ENCODE measurements at regions not wholly inside any gene's neighbourhood (a gene's known extent, or its start where the extent isn't known, plus 50 kb on each side); places are given as distances from the start of the nearest gene placed in this dataset.

DNA sequence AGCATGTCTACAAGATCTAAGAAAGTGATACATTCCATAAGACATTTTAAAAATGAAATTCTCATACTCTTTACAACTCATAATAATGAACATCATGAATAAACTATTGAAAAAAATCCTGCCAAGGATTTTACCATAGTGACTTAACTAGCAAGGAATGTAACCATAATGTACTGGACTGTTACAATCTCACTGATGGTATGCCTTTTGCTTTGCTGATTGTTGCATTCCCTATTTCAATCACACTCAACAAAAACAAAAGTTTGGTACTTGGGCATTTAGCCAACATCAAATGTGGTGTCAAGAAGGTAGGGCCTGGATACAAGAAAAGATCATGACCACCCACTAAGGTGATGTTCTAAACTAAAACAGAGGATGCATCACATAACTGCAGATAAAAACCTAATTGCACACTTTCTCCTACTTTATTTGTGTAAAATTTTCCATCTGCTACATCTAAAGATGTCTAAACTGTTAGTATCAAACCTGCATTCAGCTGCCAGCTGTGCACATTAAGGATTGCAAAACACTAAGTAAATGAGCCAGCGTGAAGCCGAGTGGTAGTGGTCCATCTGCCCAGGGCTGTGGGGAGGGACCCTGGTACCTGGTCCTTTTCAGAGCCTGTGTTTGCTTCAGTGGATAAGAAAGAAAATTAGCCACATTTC lies 564.4 kb downstream of the ZEB2 start:
- TF ChIP-seq FOXA2 (IDR thresholded peaks at IDR 0.05) = no peak
- TF ChIP-seq, protein P1, sequence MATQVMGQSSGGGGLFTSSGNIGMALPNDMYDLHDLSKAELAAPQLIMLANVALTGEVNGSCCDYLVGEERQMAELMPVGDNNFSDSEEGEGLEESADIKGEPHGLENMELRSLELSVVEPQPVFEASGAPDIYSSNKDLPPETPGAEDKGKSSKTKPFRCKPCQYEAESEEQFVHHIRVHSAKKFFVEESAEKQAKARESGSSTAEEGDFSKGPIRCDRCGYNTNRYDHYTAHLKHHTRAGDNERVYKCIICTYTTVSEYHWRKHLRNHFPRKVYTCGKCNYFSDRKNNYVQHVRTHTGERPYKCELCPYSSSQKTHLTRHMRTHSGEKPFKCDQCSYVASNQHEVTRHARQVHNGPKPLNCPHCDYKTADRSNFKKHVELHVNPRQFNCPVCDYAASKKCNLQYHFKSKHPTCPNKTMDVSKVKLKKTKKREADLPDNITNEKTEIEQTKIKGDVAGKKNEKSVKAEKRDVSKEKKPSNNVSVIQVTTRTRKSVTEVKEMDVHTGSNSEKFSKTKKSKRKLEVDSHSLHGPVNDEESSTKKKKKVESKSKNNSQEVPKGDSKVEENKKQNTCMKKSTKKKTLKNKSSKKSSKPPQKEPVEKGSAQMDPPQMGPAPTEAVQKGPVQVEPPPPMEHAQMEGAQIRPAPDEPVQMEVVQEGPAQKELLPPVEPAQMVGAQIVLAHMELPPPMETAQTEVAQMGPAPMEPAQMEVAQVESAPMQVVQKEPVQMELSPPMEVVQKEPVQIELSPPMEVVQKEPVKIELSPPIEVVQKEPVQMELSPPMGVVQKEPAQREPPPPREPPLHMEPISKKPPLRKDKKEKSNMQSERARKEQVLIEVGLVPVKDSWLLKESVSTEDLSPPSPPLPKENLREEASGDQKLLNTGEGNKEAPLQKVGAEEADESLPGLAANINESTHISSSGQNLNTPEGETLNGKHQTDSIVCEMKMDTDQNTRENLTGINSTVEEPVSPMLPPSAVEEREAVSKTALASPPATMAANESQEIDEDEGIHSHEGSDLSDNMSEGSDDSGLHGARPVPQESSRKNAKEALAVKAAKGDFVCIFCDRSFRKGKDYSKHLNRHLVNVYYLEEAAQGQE (IDR thresholded peaks at IDR 0.05) = no peak
- no peak for TF ChIP-seq JUND (IDR thresholded peaks at IDR 0.05)
- no peak for TF ChIP-seq HNF4A (conservative IDR thresholded peaks at IDR 0.05)
- TF ChIP-seq RAD21 (IDR thresholded peaks at IDR 0.05) = no peak
- no peak for TF ChIP-seq HNF4G (IDR thresholded peaks at IDR 0.05)
- TF ChIP-seq GABPA (IDR thresholded peaks at IDR 0.05 in 1 of 2, conservative IDR thresholded peaks at IDR 0.05 in 1 of 2) = no peak
- TF ChIP-seq, protein P2, sequence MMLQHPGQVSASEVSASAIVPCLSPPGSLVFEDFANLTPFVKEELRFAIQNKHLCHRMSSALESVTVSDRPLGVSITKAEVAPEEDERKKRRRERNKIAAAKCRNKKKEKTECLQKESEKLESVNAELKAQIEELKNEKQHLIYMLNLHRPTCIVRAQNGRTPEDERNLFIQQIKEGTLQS (IDR thresholded peaks at IDR 0.05) = no peak
- TF ChIP-seq, protein P3, sequence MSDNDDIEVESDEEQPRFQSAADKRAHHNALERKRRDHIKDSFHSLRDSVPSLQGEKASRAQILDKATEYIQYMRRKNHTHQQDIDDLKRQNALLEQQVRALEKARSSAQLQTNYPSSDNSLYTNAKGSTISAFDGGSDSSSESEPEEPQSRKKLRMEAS (IDR thresholded peaks at IDR 0.05) = no peak
- no peak for TF ChIP-seq RXRA (IDR thresholded peaks at IDR 0.05)
- Histone ChIP-seq H3K27ac (ENCODE audit: low read depth in 1 of 2, low read length in 2 of 2) (no peak overlapping the region), H3K9me3 (ENCODE audit: control insufficient read depth in 4 of 4, low read length in 3 of 4) (no peaks in the 10 kb centered on the region), H3K36me3 (ENCODE audit: control insufficient read depth in 4 of 4, insufficient read depth in 3 of 4, low read depth in 1 of 4, low read length in 3 of 4) (no peaks in the 10 kb centered on the region), H3K9ac (ENCODE audit: low read depth in 1 of 2, low read length in 2 of 2) (no peak overlapping the region), H3K4me1 (ENCODE audit: control insufficient read depth in 4 of 4, insufficient read depth in 4 of 4, low read length in 3 of 4) (no peaks in the 10 kb centered on the region), H3K4me3 (ENCODE audit: low read depth in 1 of 3, low read length in 3 of 3) (no peak overlapping the region), H3K27me3 (ENCODE audit: control insufficient read depth in 4 of 4, insufficient read depth in 4 of 4, low read length in 3 of 4) (no peaks in the 10 kb centered on the region)
- 91% methylated on average over 2 of the region's 2 CpGs for WGBS
- no peak for DNase-seq (ENCODE audit: low spot score)

DNA sequence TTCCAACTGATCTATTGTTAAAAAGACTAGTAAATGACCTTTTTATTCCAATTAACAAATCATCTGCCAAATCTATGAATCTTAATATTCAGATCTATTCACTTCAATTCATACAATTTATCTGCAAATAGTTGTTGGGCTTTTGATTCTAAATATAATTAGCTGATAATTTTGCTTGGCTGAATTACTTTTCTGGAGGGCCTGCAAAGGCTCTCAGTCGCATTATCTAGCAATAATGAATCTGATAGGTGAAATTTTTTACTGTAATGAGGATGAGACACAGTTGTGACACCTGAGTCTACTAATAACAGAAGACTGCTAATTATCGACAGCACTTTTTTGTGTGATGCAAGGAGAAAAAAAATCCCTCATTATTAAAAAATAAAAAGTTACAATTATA lies 565.1 kb downstream of the ZEB2 start:
- Histone ChIP-seq H3K4me1 (ENCODE audit: control insufficient read depth in 4 of 4, insufficient read depth in 4 of 4, low read length in 3 of 4) (no peaks in the 10 kb centered on the region), H3K27ac (ENCODE audit: low read depth in 1 of 2, low read length in 2 of 2) (no peak overlapping the region)
- 94% methylated on average over 2 of the region's 2 CpGs for WGBS

More for the DNA sequence above, 565.1 kb downstream of the ZEB2 start:
- no peak overlapping the region for H3K4me3 ChIP-seq (ENCODE audit: low read depth in 1 of 3, low read length in 3 of 3)
- H3K9me3 ChIP-seq (ENCODE audit: control insufficient read depth in 4 of 4, low read length in 3 of 4) = no peaks in the 10 kb centered on the region
- no peaks in the 10 kb centered on the region for H3K27me3 ChIP-seq (ENCODE audit: control insufficient read depth in 4 of 4, insufficient read depth in 4 of 4, low read length in 3 of 4)
- H3K9ac ChIP-seq (ENCODE audit: low read depth in 1 of 2, low read length in 2 of 2) = no peak overlapping the region
- no peak for DNase-seq (ENCODE audit: low spot score)
- TF ChIP-seq SP1 (IDR thresholded peaks at IDR 0.05) (no peak), FOXA2 (IDR thresholded peaks at IDR 0.05) (no peak), JUND (IDR thresholded peaks at IDR 0.05) (no peak), NR2F2 (IDR thresholded peaks at IDR 0.05) (no peak), HNF4A (conservative IDR thresholded peaks at IDR 0.05) (no peak), FOXA1 (IDR thresholded peaks at IDR 0.05) (no peak), RXRA (IDR thresholded peaks at IDR 0.05) (no peak), HNF4G (IDR thresholded peaks at IDR 0.05) (no peak), YY1 (IDR thresholded peaks at IDR 0.05) (no peak), EGR1 (IDR thresholded peaks at IDR 0.05; ENCODE audit: low read depth in 2 of 2) (no peak), TAF1 (conservative IDR thresholded peaks at IDR 0.05) (no peak), RAD21 (IDR thresholded peaks at IDR 0.05) (no peak), GABPA (IDR thresholded peaks at IDR 0.05 in 1 of 2, conservative IDR thresholded peaks at IDR 0.05 in 1 of 2) (no peak)
- TF ChIP-seq, protein P4, sequence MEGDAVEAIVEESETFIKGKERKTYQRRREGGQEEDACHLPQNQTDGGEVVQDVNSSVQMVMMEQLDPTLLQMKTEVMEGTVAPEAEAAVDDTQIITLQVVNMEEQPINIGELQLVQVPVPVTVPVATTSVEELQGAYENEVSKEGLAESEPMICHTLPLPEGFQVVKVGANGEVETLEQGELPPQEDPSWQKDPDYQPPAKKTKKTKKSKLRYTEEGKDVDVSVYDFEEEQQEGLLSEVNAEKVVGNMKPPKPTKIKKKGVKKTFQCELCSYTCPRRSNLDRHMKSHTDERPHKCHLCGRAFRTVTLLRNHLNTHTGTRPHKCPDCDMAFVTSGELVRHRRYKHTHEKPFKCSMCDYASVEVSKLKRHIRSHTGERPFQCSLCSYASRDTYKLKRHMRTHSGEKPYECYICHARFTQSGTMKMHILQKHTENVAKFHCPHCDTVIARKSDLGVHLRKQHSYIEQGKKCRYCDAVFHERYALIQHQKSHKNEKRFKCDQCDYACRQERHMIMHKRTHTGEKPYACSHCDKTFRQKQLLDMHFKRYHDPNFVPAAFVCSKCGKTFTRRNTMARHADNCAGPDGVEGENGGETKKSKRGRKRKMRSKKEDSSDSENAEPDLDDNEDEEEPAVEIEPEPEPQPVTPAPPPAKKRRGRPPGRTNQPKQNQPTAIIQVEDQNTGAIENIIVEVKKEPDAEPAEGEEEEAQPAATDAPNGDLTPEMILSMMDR (IDR thresholded peaks at IDR 0.05; ENCODE audit: low read depth, low read length, missing input control) = no peak
- TF ChIP-seq, protein P5, sequence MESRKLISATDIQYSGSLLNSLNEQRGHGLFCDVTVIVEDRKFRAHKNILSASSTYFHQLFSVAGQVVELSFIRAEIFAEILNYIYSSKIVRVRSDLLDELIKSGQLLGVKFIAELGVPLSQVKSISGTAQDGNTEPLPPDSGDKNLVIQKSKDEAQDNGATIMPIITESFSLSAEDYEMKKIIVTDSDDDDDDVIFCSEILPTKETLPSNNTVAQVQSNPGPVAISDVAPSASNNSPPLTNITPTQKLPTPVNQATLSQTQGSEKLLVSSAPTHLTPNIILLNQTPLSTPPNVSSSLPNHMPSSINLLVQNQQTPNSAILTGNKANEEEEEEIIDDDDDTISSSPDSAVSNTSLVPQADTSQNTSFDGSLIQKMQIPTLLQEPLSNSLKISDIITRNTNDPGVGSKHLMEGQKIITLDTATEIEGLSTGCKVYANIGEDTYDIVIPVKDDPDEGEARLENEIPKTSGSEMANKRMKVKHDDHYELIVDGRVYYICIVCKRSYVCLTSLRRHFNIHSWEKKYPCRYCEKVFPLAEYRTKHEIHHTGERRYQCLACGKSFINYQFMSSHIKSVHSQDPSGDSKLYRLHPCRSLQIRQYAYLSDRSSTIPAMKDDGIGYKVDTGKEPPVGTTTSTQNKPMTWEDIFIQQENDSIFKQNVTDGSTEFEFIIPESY (IDR thresholded peaks at IDR 0.05) = no peak
- TF ChIP-seq, protein P1 (IDR thresholded peaks at IDR 0.05) = no peak
- TF ChIP-seq, protein P3 (IDR thresholded peaks at IDR 0.05) = no peak
- TF ChIP-seq, protein P2 (IDR thresholded peaks at IDR 0.05) = no peak
- H3K36me3 ChIP-seq (ENCODE audit: control insufficient read depth in 4 of 4, insufficient read depth in 3 of 4, low read depth in 1 of 4, low read length in 3 of 4) = no peaks in the 10 kb centered on the region
